ENCODE measurements at regions not wholly inside any gene's neighbourhood (a gene's known extent, or its start where the extent isn't known, plus 50 kb on each side); places are given as distances from the start of the nearest gene placed in this dataset.

- H3K4me1 Mint-ChIP-seq (ENCODE audit: low read depth, unreplicated experiment), result no peaks in the 10 kb centered on the region
- no peak for FAIRE-seq
Measured at GRCh38 chr5:89735082-89735481, 674.5 kb downstream of the CETN3 start.

GRCh38 chr5:89733772-89734171, 675.8 kb downstream of the CETN3 start:
- no peaks in the 10 kb centered on the region for H3K27me3 Mint-ChIP-seq (ENCODE audit: low read depth, unreplicated experiment)
- H3K27ac ChIP-seq (ENCODE audit: low read depth, low read length), result no peak overlapping the region
- H3K9me3 ChIP-seq (ENCODE audit: insufficient read depth, low read depth, low read length), result no peaks in the 10 kb centered on the region
- peaks cover 2% of the 10 kb centered on the region for H3K4me1 Mint-ChIP-seq (ENCODE audit: low read depth, unreplicated experiment)
- no peak overlapping the region for H3K4me3 ChIP-seq (ENCODE audit: insufficient read depth, low read depth, low read length)
- H3K4me2 ChIP-seq (ENCODE audit: low read length), result no peak overlapping the region
- no peak for FAIRE-seq
- no peaks in the 10 kb centered on the region for H3K79me2 ChIP-seq (ENCODE audit: insufficient read depth, low read length)
- H3K36me3 ChIP-seq (ENCODE audit: insufficient read depth, low read length), result no peaks in the 10 kb centered on the region
- H3K9ac ChIP-seq (ENCODE audit: low read length), result no peak overlapping the region
- no peak overlapping the region for H3K27ac Mint-ChIP-seq (ENCODE audit: unreplicated experiment)
- H3K9me3 Mint-ChIP-seq (ENCODE audit: unreplicated experiment), result no peaks in the 10 kb centered on the region
- H3K36me3 Mint-ChIP-seq (ENCODE audit: low read depth, unreplicated experiment), result no peaks in the 10 kb centered on the region
- no peaks in the 10 kb centered on the region for H4K20me1 ChIP-seq (ENCODE audit: insufficient read depth, low read length)
- H3K27me3 ChIP-seq (ENCODE audit: insufficient read depth, low read length), result no peaks in the 10 kb centered on the region
- no peak for DNase-seq (ENCODE audit: low read depth)
- no peaks in the 10 kb centered on the region for H3K4me1 ChIP-seq (ENCODE audit: insufficient read depth, low read length)
- H2AFZ ChIP-seq (ENCODE audit: low read depth, low read length), result no peak overlapping the region
- TF ChIP-seq EZH2 (IDR thresholded peaks at IDR 0.05; ENCODE audit: insufficient read depth, low read length) (no peak), CTCF (IDR thresholded peaks at IDR 0.05; ENCODE audit: insufficient read depth, low read depth, low read length) (no peak)
- no peak overlapping the region for H3K4me3 Mint-ChIP-seq (ENCODE audit: unreplicated experiment)

More at GRCh38 chr5:89735082-89735481, 674.5 kb downstream of the CETN3 start:
- Histone ChIP-seq H3K9me3 (ENCODE audit: insufficient read depth, low read depth, low read length) (no peaks in the 10 kb centered on the region), H3K4me3 (ENCODE audit: insufficient read depth, low read depth, low read length) (no peak overlapping the region), H3K9ac (ENCODE audit: low read length) (no peak overlapping the region), H3K4me1 (ENCODE audit: insufficient read depth, low read length) (no peaks in the 10 kb centered on the region), H3K4me2 (ENCODE audit: low read length) (no peak overlapping the region), H4K20me1 (ENCODE audit: insufficient read depth, low read length) (no peaks in the 10 kb centered on the region), H3K36me3 (ENCODE audit: insufficient read depth, low read length) (no peaks in the 10 kb centered on the region), H3K79me2 (ENCODE audit: insufficient read depth, low read length) (no peaks in the 10 kb centered on the region), H3K27ac (ENCODE audit: low read depth, low read length) (no peak overlapping the region), H2AFZ (ENCODE audit: low read depth, low read length) (no peak overlapping the region), H3K27me3 (ENCODE audit: insufficient read depth, low read length) (no peaks in the 10 kb centered on the region)
- TF ChIP-seq CTCF (IDR thresholded peaks at IDR 0.05; ENCODE audit: insufficient read depth, low read depth, low read length) (no peak), EZH2 (IDR thresholded peaks at IDR 0.05; ENCODE audit: insufficient read depth, low read length) (no peak)
- H3K27me3 Mint-ChIP-seq (ENCODE audit: low read depth, unreplicated experiment), result no peaks in the 10 kb centered on the region
- H3K36me3 Mint-ChIP-seq (ENCODE audit: low read depth, unreplicated experiment), result no peaks in the 10 kb centered on the region
- no peak overlapping the region for H3K4me3 Mint-ChIP-seq (ENCODE audit: unreplicated experiment)
- DNase-seq (ENCODE audit: low read depth), result peak; percentile 16
- no peak overlapping the region for H3K27ac Mint-ChIP-seq (ENCODE audit: unreplicated experiment)
- H3K9me3 Mint-ChIP-seq (ENCODE audit: unreplicated experiment), result no peaks in the 10 kb centered on the region

- Histone ChIP-seq H4K20me1 (ENCODE audit: insufficient read depth, low read length) (no peaks in the 10 kb centered on the region), H3K9ac (ENCODE audit: low read length) (no peak overlapping the region), H3K27ac (ENCODE audit: low read depth, low read length) (no peak overlapping the region), H3K9me3 (ENCODE audit: insufficient read depth, low read depth, low read length) (no peaks in the 10 kb centered on the region), H3K4me3 (ENCODE audit: insufficient read depth, low read depth, low read length) (no peak overlapping the region), H3K4me1 (ENCODE audit: insufficient read depth, low read length) (no peaks in the 10 kb centered on the region), H3K36me3 (ENCODE audit: insufficient read depth, low read length) (no peaks in the 10 kb centered on the region), H3K79me2 (ENCODE audit: insufficient read depth, low read length) (no peaks in the 10 kb centered on the region), H3K27me3 (ENCODE audit: insufficient read depth, low read length) (no peaks in the 10 kb centered on the region), H2AFZ (ENCODE audit: low read depth, low read length) (no peak overlapping the region), H3K4me2 (ENCODE audit: low read length) (no peak overlapping the region)
- Mint-ChIP-seq H3K4me3 (ENCODE audit: unreplicated experiment) (no peak overlapping the region), H3K4me1 (ENCODE audit: low read depth, unreplicated experiment) (peaks cover 2% of the 10 kb centered on the region), H3K27ac (ENCODE audit: unreplicated experiment) (no peak overlapping the region), H3K27me3 (ENCODE audit: low read depth, unreplicated experiment) (no peaks in the 10 kb centered on the region), H3K9me3 (ENCODE audit: unreplicated experiment) (no peaks in the 10 kb centered on the region), H3K36me3 (ENCODE audit: low read depth, unreplicated experiment) (no peaks in the 10 kb centered on the region)
- FAIRE-seq (no peak), DNase-seq (ENCODE audit: low read depth) (peak; percentile 38)
- TF ChIP-seq EZH2 (IDR thresholded peaks at IDR 0.05; ENCODE audit: insufficient read depth, low read length) (no peak), CTCF (IDR thresholded peaks at IDR 0.05; ENCODE audit: insufficient read depth, low read depth, low read length) (no peak)
Measured at GRCh38 chr5:89729623-89730301, 679.8 kb downstream of the CETN3 start.
